NCI-H446 (cell line): ENCODE measurements at regions not wholly inside any gene's neighbourhood (a gene's known extent, or its start where the extent isn't known, plus 50 kb on each side); places are given as distances from the start of the nearest gene placed in this dataset.

ENCODE experiments used
- DNase-seq, 2 experiments: peaks; one replicate each; lab custom pipeline; 2025; lab: John Stamatoyannopoulos, UW

DNA sequence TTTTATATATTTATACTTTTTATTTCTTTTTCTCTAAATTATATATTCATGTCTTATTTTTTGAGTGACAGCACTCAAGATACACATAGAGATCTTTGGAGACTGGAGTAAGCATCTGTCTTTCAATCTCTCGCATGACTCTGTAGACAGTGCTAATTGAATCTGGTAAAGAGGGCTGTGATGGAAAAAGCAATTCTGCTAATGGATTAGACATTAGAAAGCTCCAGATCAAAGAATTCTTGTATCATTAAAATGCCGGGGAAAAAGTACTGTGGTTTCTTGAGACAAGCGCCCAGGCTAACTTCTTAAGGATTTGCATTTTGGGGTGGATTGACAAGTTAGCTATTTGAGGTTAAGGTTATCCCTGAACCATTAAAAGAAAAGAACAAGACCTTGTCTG, 383.1 kb upstream of the TNP1 start:
- DNase-seq, result no peak

DNA sequence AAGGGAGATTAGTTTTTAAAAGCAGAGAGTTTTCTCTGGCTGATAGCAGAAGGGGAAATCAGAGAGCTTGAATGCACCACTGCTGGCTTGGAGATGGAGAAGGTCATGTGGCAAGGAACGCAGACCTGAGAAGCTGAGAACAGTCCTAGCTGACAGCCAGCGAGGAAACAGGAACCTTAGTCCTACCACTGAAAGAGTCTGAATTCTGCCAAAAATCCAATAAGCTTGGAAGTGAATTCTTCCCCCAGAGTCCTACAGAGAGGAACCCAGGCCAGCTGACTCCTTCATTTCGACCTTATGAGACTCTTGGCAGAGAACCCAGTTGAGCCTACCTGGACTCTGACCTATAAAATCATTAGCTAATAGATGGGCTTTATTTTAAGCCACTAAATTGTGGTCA, 371.9 kb upstream of the TNP1 start:
- DNase-seq, result no peak

DNA sequence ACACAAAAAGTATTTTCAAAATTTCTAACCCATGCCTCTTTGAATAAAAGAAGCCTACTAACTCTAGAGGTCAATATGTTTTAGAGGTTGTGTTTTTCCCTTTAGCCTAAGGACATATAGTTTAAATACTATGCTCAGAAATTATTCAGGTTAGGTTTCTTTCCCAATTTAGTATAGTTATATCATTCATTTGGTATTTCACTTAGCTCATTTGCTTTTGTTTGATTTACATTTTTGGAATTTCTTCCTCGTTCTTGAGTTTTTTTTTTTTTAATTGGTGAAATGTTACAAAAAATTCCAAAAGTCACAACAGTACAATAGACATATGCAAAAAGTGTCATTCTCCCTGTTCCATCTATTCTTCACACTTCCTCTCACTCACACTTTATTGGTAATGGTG, 371.3 kb upstream of the TNP1 start:
- DNase-seq, result no peak

DNA sequence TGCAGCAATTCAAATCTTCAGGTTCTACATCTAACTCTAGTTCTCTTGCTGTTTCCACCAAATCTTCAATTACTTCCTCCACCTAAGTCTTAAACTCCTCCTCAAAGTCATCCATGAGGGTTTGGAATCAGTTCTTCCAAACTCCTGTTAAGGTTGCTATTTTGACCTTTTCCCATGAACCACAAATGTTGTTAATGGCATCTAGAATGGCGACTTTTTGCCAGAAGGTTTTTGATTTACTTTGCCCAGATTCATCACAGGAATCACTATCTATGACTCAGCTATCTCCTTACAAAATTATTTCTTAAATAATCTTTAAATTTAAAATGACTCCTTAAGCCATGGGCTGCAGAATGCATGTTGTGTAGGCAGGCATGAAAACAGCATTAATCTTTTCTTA, 368.9 kb upstream of the TNP1 start:
- no peak for DNase-seq

DNA sequence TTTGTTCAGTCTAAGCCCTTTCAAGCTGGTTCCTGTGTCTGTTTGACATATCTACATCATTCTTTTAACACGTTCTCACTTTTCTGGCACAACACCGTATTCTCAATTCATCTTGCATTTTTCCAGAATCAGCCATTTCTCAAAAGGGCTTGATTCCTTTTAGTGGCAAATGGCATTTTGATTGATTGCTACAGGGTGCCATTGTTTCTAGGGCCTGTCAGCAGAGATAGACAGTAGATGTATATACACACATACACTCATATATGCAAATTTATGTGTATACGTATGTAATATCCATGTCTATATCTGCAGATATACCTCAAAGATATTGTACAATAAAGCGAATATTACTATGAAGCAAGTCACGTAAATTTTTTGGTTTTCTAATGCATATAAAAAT, 367.9 kb upstream of the TNP1 start:
- no peak for DNase-seq

DNA sequence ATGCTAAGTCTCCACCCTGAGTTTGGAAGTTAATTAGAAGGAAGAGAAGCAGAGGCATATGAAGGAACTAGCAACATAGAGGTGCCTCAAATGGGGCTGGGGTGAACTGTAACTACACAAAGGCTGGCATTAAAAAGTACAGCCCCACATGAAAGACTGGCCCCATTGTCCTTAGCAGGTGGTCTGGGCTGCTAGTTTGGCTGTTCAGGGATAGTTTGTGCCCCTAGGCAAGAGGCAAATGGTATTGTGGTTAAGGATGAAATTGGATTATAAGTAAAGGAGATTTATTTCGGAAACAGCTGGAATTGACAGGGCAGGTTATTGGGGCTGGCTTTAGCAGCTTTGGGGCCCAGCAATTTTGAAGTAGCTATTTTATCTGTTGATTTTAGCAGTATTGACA, 365.7 kb upstream of the TNP1 start:
- DNase-seq, result no peak

DNA sequence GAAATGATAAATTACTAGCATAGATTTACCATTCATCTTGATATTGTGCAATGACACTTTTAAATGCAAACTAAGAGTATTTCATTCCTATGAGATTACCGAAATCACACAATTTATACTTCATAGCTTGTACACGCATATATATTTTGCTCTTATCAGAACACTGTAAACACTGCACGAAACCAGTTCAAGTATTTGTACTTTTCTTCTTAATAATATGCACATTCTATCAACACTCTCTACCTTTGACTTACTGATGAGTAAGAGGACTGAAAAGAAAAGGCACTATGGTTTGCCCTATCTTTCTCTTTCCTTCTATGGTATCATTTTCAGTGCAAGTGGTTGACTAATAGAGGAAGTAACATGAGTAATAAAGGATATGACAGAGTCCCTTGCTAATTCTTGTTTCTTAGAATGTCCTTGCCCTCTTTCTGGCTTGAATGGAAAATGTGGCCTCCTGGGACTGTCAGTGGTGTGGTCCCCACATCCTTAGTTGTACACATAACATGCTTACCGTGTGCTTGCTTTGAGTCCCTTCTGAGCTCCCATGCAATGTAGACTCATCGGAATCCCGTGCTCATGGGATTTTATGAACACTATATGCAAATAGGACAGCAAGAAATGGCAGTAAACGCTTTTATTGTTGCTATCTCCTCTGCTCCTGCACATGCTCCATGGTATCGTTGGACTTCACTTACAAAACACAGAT, 363.5 kb upstream of the TNP1 start:
- DNase-seq, result no peak

DNA sequence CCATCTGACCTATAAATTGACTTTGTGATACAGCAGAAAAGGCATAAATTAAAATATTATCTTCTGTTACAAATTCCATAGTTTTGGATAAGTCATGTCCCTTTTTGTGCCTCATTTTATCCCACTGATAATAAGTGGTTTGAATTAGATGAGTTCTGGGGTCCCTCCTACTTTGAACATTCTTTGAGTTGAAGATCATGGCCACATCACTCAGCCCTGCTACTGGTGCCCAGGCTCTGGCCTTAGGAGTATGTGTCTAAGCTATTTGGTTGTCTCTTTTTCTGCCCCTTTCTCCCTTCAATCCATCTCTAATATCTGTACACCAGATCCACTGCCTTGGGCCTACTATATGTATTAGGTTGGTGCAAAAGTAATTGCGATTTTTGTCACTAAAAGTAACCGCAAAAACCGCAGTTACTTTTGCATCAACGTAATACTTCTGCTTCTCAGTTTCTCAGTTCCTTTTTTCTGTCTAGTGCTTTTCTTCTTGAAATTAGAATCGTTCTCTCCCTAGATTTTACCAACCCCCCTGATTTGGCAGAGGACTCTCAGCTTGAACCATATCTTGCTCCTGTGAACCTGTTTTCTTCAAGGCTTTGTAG, 362.5 kb upstream of the TNP1 start:
- DNase-seq, result no peak

DNA sequence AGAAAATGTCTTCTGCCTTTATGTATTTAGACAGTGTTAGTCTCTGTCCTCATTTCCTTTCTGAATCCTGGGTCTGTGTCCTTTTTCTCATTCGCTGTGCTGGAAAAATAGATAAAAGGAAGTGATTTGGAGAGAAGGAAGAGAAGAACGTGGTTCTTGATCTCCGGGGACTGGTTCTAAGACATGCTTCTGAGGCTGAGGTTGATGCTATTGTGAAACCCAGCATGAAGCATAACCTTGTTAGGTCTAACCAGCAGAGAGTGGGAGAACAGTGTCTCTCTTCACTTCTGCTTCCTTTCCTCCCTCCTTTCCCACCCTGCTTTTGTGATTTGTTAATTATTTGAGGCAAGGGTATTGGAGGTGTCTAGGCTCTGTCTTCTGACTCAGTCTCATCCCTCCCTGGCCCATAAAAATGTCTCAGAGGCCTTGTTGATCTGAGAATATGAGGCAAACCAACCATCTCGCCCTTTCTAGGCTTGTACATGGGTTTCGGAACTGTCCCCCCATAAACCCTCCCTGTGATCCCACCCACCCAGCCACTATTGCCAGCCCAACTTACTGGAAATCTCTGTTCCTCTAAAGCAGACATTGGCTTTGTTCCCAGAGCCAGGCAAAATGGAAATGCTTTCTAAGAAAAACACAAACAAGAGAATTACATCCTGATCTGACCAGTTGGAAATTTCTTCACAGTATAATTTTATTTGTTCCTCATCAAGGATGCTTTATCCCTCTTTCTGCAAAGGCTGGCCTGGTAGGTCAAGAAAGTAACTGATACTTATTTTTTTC, 360.6 kb upstream of the TNP1 start:
- no peak for DNase-seq

DNA sequence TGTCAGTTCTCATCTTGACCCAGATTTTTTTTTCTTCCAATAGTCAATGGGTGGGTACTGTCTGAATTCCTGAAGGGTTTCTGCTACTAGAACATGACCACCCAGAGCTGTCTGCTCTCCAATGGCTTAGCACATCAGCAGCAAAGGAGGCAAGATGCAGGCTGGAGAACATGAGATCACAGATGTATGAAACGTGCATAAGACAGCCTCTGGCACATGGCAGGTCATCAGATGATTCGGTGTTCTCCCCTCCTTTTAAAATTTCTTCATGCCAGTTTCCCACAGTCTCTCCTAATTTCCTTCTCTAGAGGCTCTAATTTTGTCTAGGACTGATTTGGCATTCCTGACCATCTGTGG, 359.3 kb upstream of the TNP1 start:
- no peak for DNase-seq

DNA sequence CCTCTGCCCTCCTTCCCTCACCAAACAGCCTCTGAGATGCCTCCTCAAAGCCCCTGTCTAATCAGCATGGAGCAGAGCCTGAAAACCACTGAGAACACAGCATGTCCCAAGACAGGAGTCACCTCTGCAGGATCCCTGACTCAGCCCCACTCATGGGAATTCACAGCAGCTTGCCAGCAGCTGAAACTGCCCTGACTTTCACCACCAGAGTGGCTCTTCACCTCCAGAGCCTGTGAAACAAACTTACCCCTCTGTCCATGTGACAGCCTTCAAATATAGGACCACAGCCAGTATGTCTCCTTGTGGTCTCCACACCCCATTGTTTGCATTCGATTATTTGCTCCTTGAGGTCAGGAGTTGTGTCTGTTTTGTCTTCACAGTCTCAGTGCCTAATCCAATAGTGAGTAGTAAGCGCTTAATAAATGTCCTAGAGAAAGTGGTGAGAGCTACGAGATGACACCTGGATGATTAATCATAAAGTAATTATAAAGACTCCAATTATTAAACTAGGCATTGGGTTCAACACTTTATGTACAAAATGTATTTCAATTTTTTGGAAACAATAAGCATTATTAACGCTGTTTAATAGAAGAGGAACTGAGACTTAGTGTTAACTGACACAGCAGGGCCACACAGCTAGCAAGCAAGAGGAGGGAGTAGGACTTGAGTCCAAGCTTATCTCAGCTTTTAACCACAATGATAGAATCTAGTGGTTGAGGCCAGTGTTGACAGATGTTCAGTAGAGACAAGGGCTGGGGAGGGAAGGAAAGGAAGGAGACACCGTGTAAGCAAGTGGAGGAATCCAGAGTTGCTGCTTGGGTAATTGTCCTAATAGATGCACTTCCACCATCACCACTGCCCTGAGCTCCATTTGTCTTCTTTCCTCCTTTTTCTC, 358.7 kb upstream of the TNP1 start:
- DNase-seq, result no peak

DNA sequence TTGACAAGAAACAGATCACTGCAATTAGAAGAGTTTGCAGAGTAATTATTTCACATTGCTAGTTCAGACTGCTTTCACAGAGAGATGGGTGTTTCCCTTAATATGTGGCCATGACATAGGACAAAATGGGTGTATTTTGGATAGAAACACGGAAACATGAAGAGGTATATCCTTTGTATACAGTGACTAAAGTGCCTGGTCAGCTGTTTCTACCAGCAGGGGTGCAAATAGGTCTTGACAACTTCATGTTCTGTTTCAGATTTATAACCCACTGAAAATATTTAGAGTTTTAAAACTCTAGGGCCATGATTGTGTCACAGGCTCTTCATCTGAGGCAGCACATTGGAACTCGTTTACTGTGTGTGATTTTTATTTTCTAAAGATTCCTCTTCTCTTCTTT, 357.1 kb upstream of the TNP1 start:
- no peak for DNase-seq

DNA sequence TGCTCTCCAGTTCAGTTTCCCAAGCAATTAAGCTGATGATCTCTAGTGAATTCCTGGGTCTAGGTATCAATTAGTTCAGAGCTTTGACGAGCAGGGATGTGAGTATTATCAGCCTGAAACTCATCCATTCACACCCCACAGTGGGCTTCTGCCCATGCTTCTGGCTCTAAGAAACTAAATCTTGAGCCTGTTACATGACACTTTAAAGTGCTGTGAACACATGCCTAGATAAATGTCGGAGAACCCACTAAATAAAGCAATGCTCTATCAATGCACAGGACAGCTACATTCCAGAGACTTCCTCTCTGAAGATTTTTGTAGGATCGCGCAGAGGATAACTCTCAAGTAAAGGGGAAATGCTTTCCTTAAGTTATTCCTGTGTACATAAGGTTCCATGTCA, 356.5 kb upstream of the TNP1 start:
- no peak for DNase-seq

DNA sequence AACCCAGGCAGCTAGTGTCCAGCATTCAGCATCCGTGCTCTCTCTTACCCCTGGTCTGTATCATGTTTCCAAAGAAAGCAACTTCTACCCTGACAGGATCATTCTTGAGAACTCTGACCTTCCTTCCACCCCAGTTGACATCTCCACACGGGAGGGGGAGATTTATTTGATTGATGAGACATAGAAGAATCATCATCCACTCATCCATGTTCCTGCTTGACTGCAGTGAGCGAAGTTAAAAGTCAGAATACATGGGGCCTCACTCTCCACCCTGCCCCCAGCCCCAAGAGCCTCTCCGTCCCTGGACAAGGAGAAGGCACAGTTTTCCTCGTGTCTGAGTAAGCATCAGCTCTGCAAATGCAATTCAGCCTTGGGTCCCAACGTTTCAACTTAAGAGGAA, 356.0 kb upstream of the TNP1 start:
- no peak for DNase-seq

DNA sequence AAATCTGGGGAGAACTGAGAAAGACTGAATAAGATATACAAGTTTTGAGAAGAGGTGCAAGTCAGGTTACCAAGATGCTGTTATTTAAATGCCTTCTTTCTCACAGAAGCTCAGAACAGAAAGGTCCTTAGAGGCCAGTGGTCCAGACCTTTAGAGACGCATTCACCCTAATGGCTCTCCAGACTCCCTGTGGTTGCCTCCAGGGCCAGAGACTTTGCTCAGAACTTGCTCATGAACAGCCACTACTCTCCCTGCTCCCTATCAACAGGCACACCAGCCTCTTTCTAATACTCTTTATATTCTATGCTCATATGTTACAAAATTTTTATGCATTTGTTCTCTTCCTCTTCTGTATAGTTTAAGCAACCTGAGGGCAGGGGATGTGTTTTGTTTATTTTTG, 349.0 kb upstream of the TNP1 start:
- no peak for DNase-seq

DNA sequence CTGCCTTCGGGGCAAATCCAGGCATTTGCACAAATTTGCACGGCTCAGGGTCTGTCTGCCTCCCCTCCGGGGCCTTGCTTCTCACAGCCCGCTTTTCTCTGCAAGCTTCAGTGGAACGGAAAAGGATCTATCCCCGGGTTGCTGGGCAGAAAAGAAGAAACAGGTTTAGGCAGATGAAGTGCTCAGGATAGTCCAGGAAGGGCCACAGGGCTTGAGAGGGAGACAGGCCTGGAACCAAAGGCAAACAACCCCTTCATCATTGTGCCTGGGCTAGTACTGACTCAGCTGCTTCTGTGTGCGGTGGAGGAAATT, 347.8 kb upstream of the TNP1 start:
- no peak for DNase-seq

DNA sequence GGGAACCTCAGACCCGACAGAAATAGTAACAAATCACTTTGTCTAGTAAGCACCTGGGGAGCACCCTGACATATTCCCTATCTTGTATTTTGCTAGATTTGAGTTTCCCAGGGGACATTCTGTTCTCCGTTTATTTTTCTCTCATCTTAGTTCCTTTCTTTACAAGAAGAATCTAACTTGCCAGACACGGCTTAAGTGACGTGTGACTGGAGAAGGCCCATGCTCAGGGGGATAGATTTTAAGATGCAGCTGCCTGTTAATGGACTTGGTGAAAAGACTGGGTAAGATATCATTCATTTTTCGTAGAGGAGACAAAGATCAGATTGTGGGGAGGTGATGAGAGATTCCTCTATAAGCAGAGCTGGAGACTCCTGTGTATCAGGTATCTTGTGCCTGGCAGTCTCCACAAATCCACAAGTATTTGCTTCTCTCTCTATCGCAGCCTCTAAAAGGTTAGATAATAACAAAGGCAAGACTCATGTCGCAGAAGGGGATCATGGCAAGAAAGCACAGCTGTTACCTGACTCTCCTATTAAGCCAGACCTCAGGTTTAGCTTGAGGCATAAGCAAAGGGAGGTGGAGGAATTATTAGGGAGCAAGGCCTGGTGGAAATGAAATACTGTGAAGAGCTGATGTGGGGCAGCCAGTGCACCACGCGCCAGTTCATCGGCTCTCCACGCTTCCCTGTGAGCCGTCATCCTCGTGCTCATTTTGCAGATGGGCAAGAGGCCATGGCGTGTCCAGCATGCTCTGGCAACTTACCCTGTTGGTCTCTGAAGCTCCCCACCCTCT, 347.2 kb upstream of the TNP1 start:
- DNase-seq, result no peak

DNA sequence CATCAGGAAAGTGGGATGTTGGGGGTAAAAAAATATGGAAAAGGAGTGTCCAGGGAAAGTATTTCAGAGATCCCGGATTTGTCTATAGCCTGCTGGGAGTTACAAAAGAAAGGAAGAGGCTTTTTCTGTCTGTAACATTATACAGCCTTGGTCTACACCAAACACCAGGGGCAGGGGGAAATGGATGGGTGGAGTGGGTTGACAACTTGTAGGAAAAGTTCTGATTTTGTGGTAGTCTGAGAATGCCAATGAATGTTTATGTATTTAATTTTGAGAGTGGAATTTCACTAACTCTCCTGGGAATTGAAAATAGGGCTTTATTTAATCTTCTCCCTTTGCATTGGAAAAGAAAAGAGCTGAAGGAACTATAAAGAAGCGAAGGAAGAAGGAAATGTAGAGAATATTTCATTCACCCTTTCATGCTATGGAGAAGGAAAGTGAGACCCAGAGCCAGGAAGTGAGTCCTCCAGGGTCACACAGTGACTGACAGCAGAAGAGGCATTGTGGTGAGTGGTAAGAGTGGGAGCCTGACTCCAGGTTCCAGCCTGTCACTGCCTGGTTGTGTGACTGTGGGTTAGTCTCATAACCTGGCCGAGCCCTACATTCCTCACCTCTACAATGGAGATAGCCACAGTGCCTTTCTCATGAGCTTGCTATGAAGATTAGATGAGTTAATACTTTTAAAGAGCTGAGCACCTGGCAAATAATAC, 346.3 kb upstream of the TNP1 start:
- no peak for DNase-seq

DNA sequence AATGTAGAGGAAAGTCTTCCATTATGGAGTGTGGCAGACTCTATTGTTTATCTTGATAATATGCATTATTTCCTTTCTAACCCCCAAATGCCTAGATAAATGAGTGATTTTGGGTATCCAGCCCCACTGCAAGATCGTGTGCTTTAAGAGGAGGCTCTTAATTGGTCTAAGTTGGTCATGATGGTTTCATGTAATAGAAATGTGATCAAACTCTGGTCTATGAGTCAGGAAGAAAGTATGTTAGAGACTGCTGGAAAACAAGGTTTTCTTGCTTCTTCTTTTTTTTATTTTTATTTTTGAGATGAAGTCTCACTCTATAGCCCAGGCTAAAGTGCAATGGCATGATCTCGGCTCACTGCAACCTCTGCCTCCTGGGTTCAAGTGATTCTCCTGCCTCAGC, 344.5 kb upstream of the TNP1 start:
- no peak for DNase-seq

DNA sequence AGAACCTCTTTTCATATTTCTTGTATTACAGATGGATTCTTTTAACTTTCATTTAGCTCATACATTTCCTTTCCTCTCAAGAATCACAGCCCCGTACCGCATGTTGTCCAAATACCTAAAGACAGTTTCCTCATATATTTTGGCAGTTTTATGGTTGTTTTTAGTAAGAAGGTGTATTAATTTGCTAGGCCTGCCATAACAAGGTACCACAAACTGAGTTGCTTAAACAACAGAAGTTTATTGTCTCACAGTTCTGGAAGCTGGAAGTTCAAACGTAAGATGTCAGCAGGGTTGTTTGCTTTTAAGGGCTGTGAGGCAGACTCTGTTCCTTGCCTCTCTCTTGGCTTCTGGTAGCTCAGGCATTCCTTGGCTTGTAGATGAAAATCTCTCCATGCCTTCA, 343.2 kb upstream of the TNP1 start:
- no peak for DNase-seq

DNA sequence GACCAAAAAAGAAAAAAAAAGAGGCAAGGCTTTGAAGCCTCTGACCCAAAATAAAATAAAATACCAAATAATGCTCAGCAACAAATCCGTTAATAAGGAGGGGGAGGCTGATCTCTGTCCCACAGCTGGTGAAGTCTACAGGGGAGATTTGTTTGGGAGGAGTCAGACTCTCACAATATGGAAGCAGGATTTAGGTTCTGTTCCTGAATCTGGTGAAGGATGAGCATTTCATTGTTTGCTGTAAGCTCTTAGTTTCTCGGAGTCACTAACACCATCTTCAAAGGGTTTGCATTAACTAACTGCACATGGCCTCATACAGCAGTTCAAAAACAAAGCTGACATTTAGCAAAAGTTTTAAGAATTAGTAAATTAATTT, 339.4 kb upstream of the TNP1 start:
- no peak for DNase-seq
